ENCODE measurements at regions not wholly inside any gene's neighbourhood (a gene's known extent, or its start where the extent isn't known, plus 50 kb on each side); places are given as distances from the start of the nearest gene placed in this dataset.

DNA sequence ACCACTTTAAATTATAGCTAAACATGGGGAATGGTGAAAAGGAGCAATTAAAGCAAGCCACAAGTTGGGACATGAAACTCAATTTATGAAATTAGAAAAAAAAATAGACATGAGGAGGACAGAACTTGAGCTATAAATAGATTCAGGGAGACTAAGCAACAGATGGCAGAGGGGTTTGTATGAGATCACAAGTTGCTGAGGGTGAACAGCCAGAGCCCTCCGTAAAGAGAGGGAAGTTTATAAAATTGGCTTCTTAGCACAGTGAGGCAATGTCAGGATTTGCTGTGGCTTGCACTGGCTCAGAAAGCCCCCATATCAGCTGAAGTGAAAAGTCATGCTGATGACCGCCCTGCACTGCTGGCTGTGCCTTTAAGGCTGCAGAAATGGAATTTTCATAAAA, 443.4 kb upstream of the CD180 start:
- TF ChIP-seq, protein P1, sequence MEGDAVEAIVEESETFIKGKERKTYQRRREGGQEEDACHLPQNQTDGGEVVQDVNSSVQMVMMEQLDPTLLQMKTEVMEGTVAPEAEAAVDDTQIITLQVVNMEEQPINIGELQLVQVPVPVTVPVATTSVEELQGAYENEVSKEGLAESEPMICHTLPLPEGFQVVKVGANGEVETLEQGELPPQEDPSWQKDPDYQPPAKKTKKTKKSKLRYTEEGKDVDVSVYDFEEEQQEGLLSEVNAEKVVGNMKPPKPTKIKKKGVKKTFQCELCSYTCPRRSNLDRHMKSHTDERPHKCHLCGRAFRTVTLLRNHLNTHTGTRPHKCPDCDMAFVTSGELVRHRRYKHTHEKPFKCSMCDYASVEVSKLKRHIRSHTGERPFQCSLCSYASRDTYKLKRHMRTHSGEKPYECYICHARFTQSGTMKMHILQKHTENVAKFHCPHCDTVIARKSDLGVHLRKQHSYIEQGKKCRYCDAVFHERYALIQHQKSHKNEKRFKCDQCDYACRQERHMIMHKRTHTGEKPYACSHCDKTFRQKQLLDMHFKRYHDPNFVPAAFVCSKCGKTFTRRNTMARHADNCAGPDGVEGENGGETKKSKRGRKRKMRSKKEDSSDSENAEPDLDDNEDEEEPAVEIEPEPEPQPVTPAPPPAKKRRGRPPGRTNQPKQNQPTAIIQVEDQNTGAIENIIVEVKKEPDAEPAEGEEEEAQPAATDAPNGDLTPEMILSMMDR (optimal IDR thresholded peaks at IDR 0.05 in 1 of 3, IDR thresholded peaks at IDR 0.05 in 1 of 3, conservative IDR thresholded peaks at IDR 0.05 in 1 of 3; ENCODE audit: extremely low read depth in 1 of 3, insufficient read depth in 2 of 3, low read length in 3 of 3) = no peak
- no peak for TF ChIP-seq EZH2 (IDR thresholded peaks at IDR 0.05; ENCODE audit: low read length)
